H9 (cell line): ENCODE measurements at regions not wholly inside any gene's neighbourhood (a gene's known extent, or its start where the extent isn't known, plus 50 kb on each side); places are given as distances from the start of the nearest gene placed in this dataset.

ENCODE experiments used
- DNase-seq: peaks from one replicate; pipeline ENCODE4 v3.0.0-alpha.2; 2017
- H2AFZ ChIP-seq: one replicate; pipeline ENCODE4 v1.6.1; 2013; ENCODE audit warnings: mild to moderate bottlenecking, low read length, control low read depth, moderate library complexity
- H2AK5ac ChIP-seq: 2 replicates; pipeline ENCODE4 v1.6.1; 2013; ENCODE audit warnings: low read length, control low read depth, mixed read lengths; ENCODE audit not compliant: insufficient read length
- H2BK120ac ChIP-seq: one replicate; pipeline ENCODE4 v1.6.1; 2013; ENCODE audit warnings: low read depth, mild to moderate bottlenecking, low read length, control low read depth, inconsistent platforms; ENCODE audit not compliant: poor library complexity, severe bottlenecking
- H2BK12ac ChIP-seq: 2 replicates; pipeline ENCODE4 v1.6.1; 2013; ENCODE audit warnings: low read length, control low read depth, mixed read lengths, low read depth; ENCODE audit not compliant: insufficient read length
- H2BK15ac ChIP-seq: 2 replicates; pipeline ENCODE4 v1.6.1; 2013; ENCODE audit warnings: low read depth, low read length, control low read depth
- H2BK20ac ChIP-seq: one replicate; pipeline ENCODE4 v1.6.1; 2013; ENCODE audit warnings: low read depth, mild to moderate bottlenecking, low read length, control low read depth, inconsistent platforms; ENCODE audit not compliant: poor library complexity, severe bottlenecking
- H2BK5ac ChIP-seq: 2 replicates; pipeline ENCODE4 v1.6.1; 2013; ENCODE audit warnings: low read length, control low read depth, mixed read lengths; ENCODE audit not compliant: insufficient read length
- H3K14ac ChIP-seq: 2 replicates; pipeline ENCODE4 v1.6.1; 2013; ENCODE audit warnings: low read length, control low read depth; ENCODE audit not compliant: insufficient read depth
- H3K18ac ChIP-seq: 2 replicates; pipeline ENCODE4 v1.6.1; 2013; ENCODE audit warnings: low read depth, mild to moderate bottlenecking, mixed read lengths, low read length, control low read depth; ENCODE audit not compliant: insufficient read length
- H3K23ac ChIP-seq: 2 replicates; pipeline ENCODE4 v1.6.1; 2013; ENCODE audit warnings: low read length, control low read depth, mixed read lengths, low read depth; ENCODE audit not compliant: insufficient read length
- H3K23me2 ChIP-seq: 2 replicates; pipeline ENCODE4 v1.6.1; 2013; ENCODE audit warnings: low read depth, mild to moderate bottlenecking, mixed read lengths, low read length, control low read depth; ENCODE audit not compliant: insufficient read length, poor library complexity, severe bottlenecking
- H3K27ac ChIP-seq: 2 replicates; pipeline ENCODE4 v1.5.1; 2013; ENCODE audit warnings: low read length, control low read depth, mixed read lengths, low read depth; ENCODE audit not compliant: insufficient read length
- H3K27me3 ChIP-seq: 2 replicates; pipeline ENCODE4 v1.6.1; 2013; ENCODE audit warnings: low read length, control low read depth, inconsistent platforms; ENCODE audit not compliant: insufficient read depth
- H3K4ac ChIP-seq: 2 replicates; pipeline ENCODE4 v1.6.1; 2013; ENCODE audit warnings: low read depth, mild to moderate bottlenecking, control low read depth, inconsistent platforms, low read length, moderate library complexity
- H3K4me1 ChIP-seq: 2 replicates; pipeline ENCODE4 v1.6.1; 2013; ENCODE audit warnings: low read length, control low read depth, inconsistent platforms; ENCODE audit not compliant: insufficient read depth
- H3K4me2 ChIP-seq: 2 replicates; pipeline ENCODE4 v1.6.1; 2013; ENCODE audit warnings: low read length, control low read depth, mixed read lengths; ENCODE audit not compliant: insufficient read length, insufficient read depth
- H3K56ac ChIP-seq: 2 replicates; pipeline ENCODE4 v1.6.1; 2013; ENCODE audit warnings: low read depth, mild to moderate bottlenecking, mixed read lengths, low read length, control low read depth; ENCODE audit not compliant: insufficient read length
- H3K79me1 ChIP-seq: 2 replicates; pipeline ENCODE4 v1.6.1; 2013; ENCODE audit warnings: low read depth, mild to moderate bottlenecking, moderate library complexity, low read length, control low read depth, inconsistent platforms; ENCODE audit not compliant: insufficient read depth, poor library complexity, severe bottlenecking
- H3K79me2 ChIP-seq: 2 replicates; pipeline ENCODE4 v1.6.1; 2013; ENCODE audit warnings: low read length, control low read depth, inconsistent platforms; ENCODE audit not compliant: insufficient read depth
- H3K9ac ChIP-seq: 2 replicates; pipeline ENCODE4 v1.6.1; 2013; ENCODE audit warnings: low read length, control low read depth, mixed read lengths; ENCODE audit not compliant: insufficient read length; ENCODE audit errors: extremely low read depth
- H3K9me3 ChIP-seq: one replicate; pipeline ENCODE4 v1.6.1; 2013; ENCODE audit warnings: low read depth, low read length, inconsistent platforms; ENCODE audit not compliant: control insufficient read depth
- H3T11ph ChIP-seq: one replicate; pipeline ENCODE4 v1.6.1; 2013; ENCODE audit warnings: mild to moderate bottlenecking, low read length, control low read depth, inconsistent platforms
- H4K20me1 ChIP-seq: one replicate; pipeline ENCODE4 v1.6.1; 2013; ENCODE audit not compliant: control insufficient read depth, insufficient read length, insufficient read depth
- H4K5ac ChIP-seq: 2 replicates; pipeline ENCODE4 v1.6.1; 2013; ENCODE audit warnings: low read depth, mild to moderate bottlenecking, mixed read lengths, low read length, control low read depth; ENCODE audit not compliant: insufficient read length
- H4K8ac ChIP-seq: replicated peaks from 2 replicates; pipeline ENCODE4 v1.6.1; 2013; ENCODE audit warnings: low read length, control low read depth, mixed read lengths, low read depth; ENCODE audit not compliant: insufficient read length
- H4K91ac ChIP-seq: 2 replicates; pipeline ENCODE4 v1.6.1; 2013; ENCODE audit warnings: low read depth, mild to moderate bottlenecking, moderate library complexity, mixed read lengths, low read length, control low read depth; ENCODE audit not compliant: insufficient read length
- H3K27ac Mint-ChIP-seq, 3 experiments: 2 replicates in 2 of 3; 3 replicates in 1 of 3; pipeline ENCODE4 v1.8.0; 2020 to 2021; ENCODE audit warnings: mixed read lengths in 3 of 3, mild to moderate bottlenecking in 1 of 3, moderate library complexity in 1 of 3
- H3K27me3 Mint-ChIP-seq: 2 replicates; pipeline ENCODE4 v1.8.0; 2021; ENCODE audit warnings: low read depth, mild to moderate bottlenecking, moderate library complexity, mixed read lengths
- H3K36me3 Mint-ChIP-seq, 3 experiments: 2 replicates in 2 of 3; 3 replicates in 1 of 3; pipeline ENCODE4 v1.8.0; 2020 to 2021; ENCODE audit warnings: low read depth in 3 of 3, mixed read lengths in 3 of 3; ENCODE audit not compliant: insufficient read depth in 1 of 3
- H3K4me1 Mint-ChIP-seq, 2 experiments: 2 replicates each; pipeline ENCODE4 v1.8.0; 2020; ENCODE audit warnings: mixed read lengths in 2 of 2
- H3K4me3 Mint-ChIP-seq, 2 experiments: 2 replicates in 1 of 2; 3 replicates in 1 of 2; pipeline ENCODE4 v1.8.0; 2020 to 2021; ENCODE audit warnings: mild to moderate bottlenecking in 2 of 2, mixed read lengths in 2 of 2, moderate library complexity in 1 of 2
- H3K9me3 Mint-ChIP-seq, 2 experiments: 2 replicates in 1 of 2; 3 replicates in 1 of 2; pipeline ENCODE4 v1.8.0; 2020; ENCODE audit warnings: mild to moderate bottlenecking in 2 of 2, mixed read lengths in 2 of 2, moderate library complexity in 1 of 2
- CTCF ChIP-seq: fragments of 200-600 bp; sonication (generic); conservative IDR thresholded peaks from 3 replicates; pipeline ENCODE4 v1.8.0; 2021; ENCODE audit warnings: antibody characterized with exemption, mild to moderate bottlenecking
- WGBS: extraction: QIAGEN DNeasy Blood & Tissue Kit; methylation state at CpG from one replicate; pipeline ENCODE4 v1.1.7; 2013; ENCODE audit warnings: missing lambda C conversion rate, low lambda C conversion rate, mixed read lengths; ENCODE audit not compliant: insufficient read length; ENCODE audit errors: extremely low coverage; 5-methylcytosine and 5-hydroxymethylcytosine counted together

- no peaks in the 10 kb centered on the region for H4K20me1 ChIP-seq
- H4K5ac ChIP-seq = no peak overlapping the region
- no peaks in the 10 kb centered on the region for H3K9me3 ChIP-seq
- H3K27ac ChIP-seq = no peak overlapping the region
- Mint-ChIP-seq H3K4me3 (no peak overlapping the region), H3K36me3 (no peaks in the 10 kb centered on the region), H3K9me3 (no peaks in the 10 kb centered on the region), H3K27ac (no peak overlapping the region), H3K4me1 (peaks cover 14 to 18% of the 10 kb centered on the region in 2 experiments; a peak in 3 of 4 replicates), H3K27me3 (no peaks in the 10 kb centered on the region)
- no peak overlapping the region for H2BK20ac ChIP-seq
- no peak overlapping the region for H3K4ac ChIP-seq
- no peaks in the 10 kb centered on the region; the same call in 1 of the 2 replicates for H3K4me1 ChIP-seq
- no peak for TF ChIP-seq CTCF
- no peaks in the 10 kb centered on the region for H3K79me2 ChIP-seq
- H3T11ph ChIP-seq = no peak overlapping the region
- H4K91ac ChIP-seq = no peak overlapping the region
- H2AK5ac ChIP-seq = no peak overlapping the region
- H3K79me1 ChIP-seq = no peaks in the 10 kb centered on the region
- no peak overlapping the region for H3K18ac ChIP-seq
- H3K14ac ChIP-seq = no peak overlapping the region
- no peak overlapping the region for H3K4me2 ChIP-seq
- no peak overlapping the region for H2BK5ac ChIP-seq
- H3K56ac ChIP-seq = no peak overlapping the region
- H3K23ac ChIP-seq = no peak overlapping the region
- no peak for DNase-seq
- H2BK12ac ChIP-seq = no peak overlapping the region
- H3K23me2 ChIP-seq = no peaks in the 10 kb centered on the region
- H3K27me3 ChIP-seq = no peaks in the 10 kb centered on the region
- no peak overlapping the region for H2BK120ac ChIP-seq
- WGBS = no CpG with 5 or more reads among the region's 2 CpGs
- H3K9ac ChIP-seq = no peak overlapping the region
- H2BK15ac ChIP-seq = no peak overlapping the region
- H2AFZ ChIP-seq = no peak overlapping the region
- H4K8ac ChIP-seq = no peak overlapping the region
These were observed 255.8 kb upstream of the HNRNPA3 start for GRCh38 chr2:176956791-176957190.
